Left lung (tissue), 4 donors: ENCODE measurements at regions not wholly inside any gene's neighbourhood (a gene's known extent, or its start where the extent isn't known, plus 50 kb on each side); places are given as distances from the start of the nearest gene placed in this dataset.

Source experiments
- ATAC-seq: fragments of 200-7000 bp; cut with Tn5 transposase; one replicate; pipeline ENCODE4 v1.9.1; 2020; ENCODE audit warnings: moderate library complexity
- DNase-seq, 4 donors: peaks; one replicate each; pipeline ENCODE4 v3.0.0-alpha.2; 2013 to 2020
- H3K27ac ChIP-seq, 2 donors: fragments of 200-600 bp; sonication (generic) in 1 of 2; one replicate each; pipeline versions ENCODE4 v1.5.0 to v1.8.0; 2020 to 2021
- H3K27me3 ChIP-seq, 2 donors: fragments of 200-600 bp; sonication (generic) in 1 of 2; one replicate each; pipeline versions ENCODE4 v1.5.0 to v1.8.0; 2020 to 2021
- H3K36me3 ChIP-seq, 2 donors: fragments of 200-600 bp; sonication (generic) in 1 of 2; one replicate each; pipeline versions ENCODE4 v1.5.0 to v1.8.0; 2020 to 2021
- H3K4me1 ChIP-seq, 2 donors: fragments of 200-600 bp; one replicate each; pipeline ENCODE4 v1.8.0; 2021
- H3K4me3 ChIP-seq, 2 donors: fragments of 200-600 bp; sonication (generic) in 1 of 2; one replicate each; pipeline versions ENCODE4 v1.5.0 to v1.8.0; 2020 to 2021; ENCODE audit warnings: mild to moderate bottlenecking in 1 of 2
- H3K9me3 ChIP-seq, 2 donors: fragments of 200-600 bp; sonication (generic) in 1 of 2; one replicate each; pipeline versions ENCODE4 v1.5.0 to v1.8.0; 2020 to 2021
- intact Hi-C, 2 donors: fragments of 100-400 bp; cut with DNase I; formaldehyde crosslinking; loops; one replicate each; pipeline versions ENCODE4 v1.11.2 to v1.14.2; 2022
- TF ChIP-seq, protein P1 (sequence below), 2 donors: fragments of 200-600 bp; sonication (generic) in 1 of 2; IDR thresholded peaks; one replicate each; pipeline versions ENCODE4 v1.5.0 to v1.8.0; 2021; ENCODE audit warnings: antibody characterized with exemption in 2 of 2
- donor health status: DM: no; HTN: yes; CAD: no.
- donor health status: DM: no; HTN: no; CAD: no.

DNA sequence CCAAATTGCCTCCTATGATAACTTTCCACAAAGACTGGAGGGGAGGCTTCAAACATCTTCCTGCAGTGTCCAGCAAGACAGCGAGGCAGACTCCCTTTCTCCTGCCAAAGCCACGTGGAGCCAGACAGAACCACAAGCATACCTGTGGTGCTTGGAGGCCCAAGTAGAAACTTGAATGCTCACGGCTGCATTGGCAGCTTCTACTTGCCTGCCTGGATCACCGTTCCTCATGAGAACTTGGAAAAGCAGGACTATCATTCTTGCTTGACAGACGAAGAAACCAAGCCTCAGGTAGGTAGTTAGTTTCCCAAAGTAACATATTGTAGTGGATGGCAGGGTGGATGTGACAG is 216.3 kb upstream of the SFRP2 start:
- H3K27ac ChIP-seq = peak overlapping the region in 1 of 2 donors; percentile 59
- ATAC-seq (no peak), DNase-seq (no peak)
- H3K9me3 ChIP-seq = no peaks in the 10 kb centered on the region
- TF ChIP-seq, protein P1, sequence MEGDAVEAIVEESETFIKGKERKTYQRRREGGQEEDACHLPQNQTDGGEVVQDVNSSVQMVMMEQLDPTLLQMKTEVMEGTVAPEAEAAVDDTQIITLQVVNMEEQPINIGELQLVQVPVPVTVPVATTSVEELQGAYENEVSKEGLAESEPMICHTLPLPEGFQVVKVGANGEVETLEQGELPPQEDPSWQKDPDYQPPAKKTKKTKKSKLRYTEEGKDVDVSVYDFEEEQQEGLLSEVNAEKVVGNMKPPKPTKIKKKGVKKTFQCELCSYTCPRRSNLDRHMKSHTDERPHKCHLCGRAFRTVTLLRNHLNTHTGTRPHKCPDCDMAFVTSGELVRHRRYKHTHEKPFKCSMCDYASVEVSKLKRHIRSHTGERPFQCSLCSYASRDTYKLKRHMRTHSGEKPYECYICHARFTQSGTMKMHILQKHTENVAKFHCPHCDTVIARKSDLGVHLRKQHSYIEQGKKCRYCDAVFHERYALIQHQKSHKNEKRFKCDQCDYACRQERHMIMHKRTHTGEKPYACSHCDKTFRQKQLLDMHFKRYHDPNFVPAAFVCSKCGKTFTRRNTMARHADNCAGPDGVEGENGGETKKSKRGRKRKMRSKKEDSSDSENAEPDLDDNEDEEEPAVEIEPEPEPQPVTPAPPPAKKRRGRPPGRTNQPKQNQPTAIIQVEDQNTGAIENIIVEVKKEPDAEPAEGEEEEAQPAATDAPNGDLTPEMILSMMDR (IDR thresholded peaks at IDR 0.05) = no peak
- H3K27me3 ChIP-seq = no peaks in the 10 kb centered on the region
- H3K4me3 ChIP-seq = no peak overlapping the region
- no peaks in the 10 kb centered on the region for H3K4me1 ChIP-seq
- H3K36me3 ChIP-seq = no peaks in the 10 kb centered on the region
- intact Hi-C loops = no loop called here

DNA sequence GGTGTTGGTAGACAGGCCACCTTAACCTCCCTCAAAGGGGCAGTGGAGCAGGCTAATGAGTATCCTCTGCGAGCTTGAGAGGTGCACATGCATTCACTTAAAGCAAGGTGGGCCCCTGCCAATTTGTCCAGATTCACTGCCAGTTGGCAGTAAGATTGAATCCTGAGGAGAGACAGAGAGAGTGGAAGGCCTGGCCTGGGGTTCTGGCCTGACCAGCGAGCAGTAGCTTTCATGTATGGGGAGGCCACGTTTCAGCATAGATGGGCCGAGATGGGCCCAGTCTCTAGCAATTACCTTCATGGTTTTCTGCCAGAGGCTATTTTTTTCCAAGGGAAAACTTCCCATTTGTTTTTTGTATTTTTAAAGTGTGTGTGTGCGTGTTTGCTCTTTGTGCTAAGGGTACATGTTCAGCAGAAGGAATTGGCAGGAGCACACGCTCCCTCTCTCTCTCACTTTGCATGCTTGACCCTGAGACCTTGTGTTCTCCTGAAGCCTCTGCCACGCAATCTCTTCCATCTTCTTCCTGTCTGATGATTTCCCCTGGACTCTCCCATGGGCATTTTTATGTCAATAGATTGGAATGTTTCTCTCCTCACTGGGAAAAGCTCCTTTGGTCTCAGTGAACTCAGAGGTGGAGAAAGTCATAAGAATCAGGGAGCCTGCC is 215.8 kb upstream of the SFRP2 start:
- H3K36me3 ChIP-seq = no peaks in the 10 kb centered on the region
- TF ChIP-seq, protein P1 (IDR thresholded peaks at IDR 0.05) = no peak
- H3K27me3 ChIP-seq = no peaks in the 10 kb centered on the region
- H3K27ac ChIP-seq = peak overlapping the region; percentile 23 to 59
- H3K4me1 ChIP-seq = no peaks in the 10 kb centered on the region
- DNase-seq (no peak), ATAC-seq (peak; percentile 83)
- no peaks in the 10 kb centered on the region for H3K9me3 ChIP-seq
- intact Hi-C loops = no loop called here
- H3K4me3 ChIP-seq = no peak overlapping the region

DNA sequence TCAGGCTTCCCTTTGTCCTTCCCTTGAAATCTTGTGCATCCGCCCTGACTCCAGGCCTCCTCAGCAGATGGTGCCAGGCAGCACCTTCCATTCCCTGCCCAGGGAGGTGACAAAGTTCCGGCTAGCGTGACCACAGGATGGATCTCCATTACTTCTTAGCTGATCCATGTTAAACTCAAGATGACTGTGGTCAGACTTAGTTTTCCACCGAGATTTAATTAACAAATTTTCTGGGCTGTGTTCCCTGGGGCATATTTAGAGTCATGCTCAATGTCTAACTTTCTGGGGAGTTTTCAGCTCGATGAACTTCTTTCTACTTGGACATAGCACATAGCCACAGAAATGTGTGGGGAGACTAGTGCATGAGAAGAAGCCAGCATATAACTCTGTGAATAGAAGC is 215.1 kb upstream of the SFRP2 start:
- Histone ChIP-seq H3K36me3 (no peaks in the 10 kb centered on the region), H3K27ac (peak overlapping the region in 1 of 2 donors; percentile 23), H3K27me3 (no peaks in the 10 kb centered on the region), H3K9me3 (no peaks in the 10 kb centered on the region), H3K4me3 (no peak overlapping the region), H3K4me1 (no peaks in the 10 kb centered on the region)
- TF ChIP-seq, protein P1 (IDR thresholded peaks at IDR 0.05) = no peak
- ATAC-seq (peak; percentile 38), DNase-seq (no peak)
- intact Hi-C loops = no loop called here

DNA sequence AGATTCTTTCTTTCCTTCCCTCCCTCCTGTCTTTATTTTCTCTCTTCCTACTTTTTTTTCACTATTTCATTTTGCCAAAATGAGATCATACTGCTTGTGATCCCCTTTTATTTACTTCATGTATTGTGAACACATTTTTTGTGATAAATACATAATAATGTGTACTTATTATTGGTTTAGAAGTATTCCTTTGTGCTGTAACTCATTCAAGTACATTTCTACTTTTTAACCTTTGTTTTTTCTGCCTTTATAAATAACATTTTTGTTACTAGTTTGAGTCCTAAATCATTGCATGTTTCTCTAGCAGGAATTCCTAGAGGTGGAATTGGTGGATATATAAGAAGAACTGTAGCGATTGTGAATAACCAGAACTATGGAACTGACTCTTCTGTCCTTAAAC is 214.5 kb upstream of the SFRP2 start:
- ATAC-seq (no peak), DNase-seq (no peak)
- H3K4me1 ChIP-seq = no peaks in the 10 kb centered on the region
- intact Hi-C loops = no loop called here
- H3K9me3 ChIP-seq = no peaks in the 10 kb centered on the region
- no peak overlapping the region for H3K4me3 ChIP-seq
- no peaks in the 10 kb centered on the region for H3K27me3 ChIP-seq
- no peak overlapping the region for H3K27ac ChIP-seq
- no peaks in the 10 kb centered on the region for H3K36me3 ChIP-seq
- TF ChIP-seq, protein P1 (IDR thresholded peaks at IDR 0.05) = no peak

GRCh38 chr4:154001193-154001592 is 212.3 kb upstream of the SFRP2 start:
- no peaks in the 10 kb centered on the region for H3K36me3 ChIP-seq
- DNase-seq (no peak), ATAC-seq (no peak)
- intact Hi-C loops = no loop called here
- TF ChIP-seq, protein P1 (IDR thresholded peaks at IDR 0.05) = no peak
- no peaks in the 10 kb centered on the region for H3K4me1 ChIP-seq
- H3K9me3 ChIP-seq = peaks cover 0 to 6% of the 10 kb centered on the region in 2 donors
- no peak overlapping the region for H3K27ac ChIP-seq
- no peaks in the 10 kb centered on the region for H3K27me3 ChIP-seq
- H3K4me3 ChIP-seq = no peak overlapping the region
